K562 (cell line): ENCODE measurements at regions not wholly inside any gene's neighbourhood (a gene's known extent, or its start where the extent isn't known, plus 50 kb on each side); places are given as distances from the start of the nearest gene placed in this dataset.
A peak's percentile ranks its signal among the peaks of the same experiment; 100 is the strongest.

Experiments
- ATAC-seq: fragments of 200-7000 bp; cut with Tn5 transposase; 3 replicates; pipeline ENCODE4 v1.9.1; 2020; ENCODE audit warnings: moderate library complexity
- BruUV-seq: library from RNA; stranded (reverse); fragments of 400-500 nt; replicated peaks from 2 replicates; lab custom pipeline; 2021; lab: Mats Ljungman, UMichigan
- CTCF ChIA-PET: fragments of 300-600 bp; formaldehyde crosslinking; extraction: SDS; loops from one replicate; lab custom pipeline; 2021; ENCODE audit warnings: low intra/inter-chr PET ratio; lab: Yijun Ruan, JAX
- POLR2A ChIA-PET: fragments of 300-600, 350-650 bp; sonication (Branson Sonifier 250); formaldehyde crosslinking; extraction: SDS; loops from one replicate; lab custom pipeline; 2021; ENCODE audit warnings: antibody characterized with exemption, inconsistent platforms; lab: Yijun Ruan, JAX
- DNase-seq, 4 experiments: peaks; one replicate each; pipeline versions ENCODE4 v3.0.0 to v3.0.0-alpha.2; 2011 to 2018; ENCODE audit warnings: low spot score in 3 of 4, mixed read lengths in 3 of 4; ENCODE audit errors: extremely low read depth in 1 of 4
- FAIRE-seq: peaks from 2 replicates; lab custom pipeline; 2011; peaks lifted over from hg19 to GRCh38; lab: Jason Lieb, UNC
- H2AFZ ChIP-seq: 2 replicates; pipeline ENCODE4 v1.6.0; 2011; ENCODE audit warnings: low read depth, low read length, control low read depth, inconsistent platforms
- H3K27ac ChIP-seq: fragments of 200-600 bp; 3 replicates; pipeline ENCODE4 v1.8.0; 2011; ENCODE audit warnings: low read depth, mild to moderate bottlenecking, control low read depth, inconsistent platforms, low read length, moderate library complexity, mixed read lengths; ENCODE audit errors: extremely low read depth
- H3K27me3 ChIP-seq, 2 experiments: fragments of 300-600 bp in 1 of 2; 2 replicates in 1 of 2; 3 replicates in 1 of 2; pipeline versions ENCODE4 v1.6.0 to v1.8.0; 2011; ENCODE audit warnings: inconsistent platforms in 2 of 2, low read length in 2 of 2, mild to moderate bottlenecking in 1 of 2, mixed read lengths in 1 of 2, moderate library complexity in 1 of 2; ENCODE audit not compliant: control insufficient read depth in 2 of 2, insufficient read depth in 2 of 2
- H3K36me3 ChIP-seq: fragments of 300-600 bp; 3 replicates; pipeline ENCODE4 v1.8.0; 2011; ENCODE audit warnings: mild to moderate bottlenecking, low read length, inconsistent platforms; ENCODE audit not compliant: control insufficient read depth, insufficient read depth
- H3K4me1 ChIP-seq, 2 experiments: fragments of 200-600 bp in 1 of 2; replicated peaks in 1 of 2; 2 replicates in 1 of 2; 3 replicates in 1 of 2; pipeline versions ENCODE4 v1.5.1 to v1.8.0; 2011; ENCODE audit warnings: inconsistent platforms in 2 of 2, low read length in 2 of 2, mild to moderate bottlenecking in 1 of 2, mixed read lengths in 1 of 2, moderate library complexity in 1 of 2; ENCODE audit not compliant: control insufficient read depth in 2 of 2, insufficient read depth in 2 of 2
- H3K4me2 ChIP-seq: 2 replicates; pipeline ENCODE4 v1.6.1; 2011; ENCODE audit warnings: low read length, control low read depth, inconsistent platforms, mixed read lengths; ENCODE audit not compliant: insufficient read depth
- H3K4me3 ChIP-seq: fragments of 200-600 bp; sonication (generic), shearing (Covaris generic); 2 replicates; pipeline ENCODE4 v1.5.1; 2016; ENCODE audit warnings: control low read depth, inconsistent platforms
- H3K79me2 ChIP-seq: fragments of 200-600 bp; 3 replicates; pipeline ENCODE4 v1.8.0; 2011; ENCODE audit warnings: low read length, inconsistent platforms; ENCODE audit not compliant: control insufficient read depth, insufficient read depth
- H3K9ac ChIP-seq, 2 experiments: 2 replicates each; pipeline versions ENCODE4 v1.6.0 to v1.6.1; 2011; ENCODE audit warnings: low read depth in 2 of 2, low read length in 2 of 2, control low read depth in 1 of 2, inconsistent platforms in 1 of 2, mild to moderate bottlenecking in 1 of 2, mixed read lengths in 1 of 2; ENCODE audit not compliant: insufficient read depth in 1 of 2
- H3K9me1 ChIP-seq: one replicate; pipeline ENCODE4 v1.6.0; 2011; ENCODE audit warnings: inconsistent platforms, mild to moderate bottlenecking, low read length, moderate library complexity; ENCODE audit not compliant: control insufficient read depth, insufficient read depth
- H3K9me3 ChIP-seq: replicated peaks from 2 replicates; pipeline ENCODE4 v1.5.1; 2011; ENCODE audit warnings: low read depth, low read length, inconsistent platforms; ENCODE audit not compliant: control insufficient read depth, insufficient read depth
- H4K20me1 ChIP-seq: replicated peaks from 2 replicates; pipeline ENCODE4 v1.6.1; 2011; ENCODE audit warnings: low read length, inconsistent platforms, mixed read lengths; ENCODE audit not compliant: control insufficient read depth, insufficient read depth
- COPS2 ChIP-seq: fragments of 450-650 bp; conservative IDR thresholded peaks from 2 replicates; pipeline ENCODE4 v1.6.1; 2016; ENCODE audit warnings: mild to moderate bottlenecking, moderate library complexity
- DIDO1 ChIP-seq: fragments of 450-650 bp; IDR thresholded peaks from 2 replicates; pipeline ENCODE4 v1.6.1; 2016; ENCODE audit warnings: low read depth, missing biosample characterization, missing genetic modification characterization
- ERF ChIP-seq: fragments of 450-650 bp; formaldehyde crosslinking; IDR thresholded peaks from 2 replicates; pipeline ENCODE4 v1.4.0; 2020; ENCODE audit warnings: mild to moderate bottlenecking, mixed read lengths
- FOXA1 ChIP-seq: fragments of 450-650 bp; IDR thresholded peaks from 2 replicates; pipeline ENCODE4 v1.6.1; 2016; ENCODE audit warnings: mild to moderate bottlenecking, borderline replicate concordance
- FOXP1 ChIP-seq: sonication (generic); formaldehyde crosslinking; IDR thresholded peaks from 2 replicates; pipeline ENCODE4 v1.8.0; 2022; ENCODE audit warnings: mild to moderate bottlenecking, missing genetic modification reagents
- MAFF ChIP-seq: IDR thresholded peaks from 2 replicates; pipeline ENCODE4 v1.6.1; 2012; ENCODE audit warnings: low read length, improper control_type of control experiment
- MAFK ChIP-seq: IDR thresholded peaks from 2 replicates; pipeline ENCODE4 v1.6.1; 2011; ENCODE audit warnings: low read length, improper control_type of control experiment
- MAZ ChIP-seq, 2 experiments: fragments of 450-650 bp in 1 of 2; sonication (generic) in 1 of 2; formaldehyde crosslinking; IDR thresholded peaks in 1 of 2; conservative IDR thresholded peaks in 1 of 2; 2 replicates each; pipeline versions ENCODE4 v1.4.0 to v1.5.0; 2020; ENCODE audit warnings: mild to moderate bottlenecking in 1 of 2, missing genetic modification reagents in 1 of 2
- NR1H2 ChIP-seq: sonication (generic); formaldehyde crosslinking; IDR thresholded peaks from 2 replicates; pipeline ENCODE4 v1.4.0; 2020; ENCODE audit warnings: mild to moderate bottlenecking, missing genetic modification reagents
- NR2C2 ChIP-seq, 2 experiments: fragments of 200-800 bp in 1 of 2; sonication (Bioruptor generic) in 1 of 2; sonication (generic) in 1 of 2; formaldehyde crosslinking in 1 of 2; IDR thresholded peaks; 2 replicates each; pipeline versions ENCODE4 v1.6.1 to v1.8.0; 2016 to 2022; ENCODE audit warnings: mild to moderate bottlenecking in 1 of 2, missing compliant biosample characterization in 1 of 2, missing genetic modification characterization in 1 of 2, missing genetic modification reagents in 1 of 2
- ZFP1 ChIP-seq: fragments of 450-650 bp; formaldehyde crosslinking; IDR thresholded peaks from 2 replicates; pipeline ENCODE4 v1.4.0; 2020; ENCODE audit warnings: mild to moderate bottlenecking, mixed read lengths
- ZNF224 ChIP-seq: sonication (generic); formaldehyde crosslinking; IDR thresholded peaks from 2 replicates; pipeline ENCODE4 v1.8.0; 2022; ENCODE audit warnings: mild to moderate bottlenecking, missing genetic modification reagents
- ZNF586 ChIP-seq: fragments of 450-650 bp; formaldehyde crosslinking; conservative IDR thresholded peaks from 2 replicates; pipeline ENCODE4 v1.4.0; 2020; ENCODE audit warnings: mild to moderate bottlenecking, moderate library complexity
- ZNF785 ChIP-seq: fragments of 250-450 bp; sonication (Bioruptor Pico); IDR thresholded peaks from 2 replicates; pipeline ENCODE4 v1.4.0; 2020; ENCODE audit warnings: mild to moderate bottlenecking
- WGBS: fragments of 100-300 bp; shearing (Covaris generic); methylation state at CpG from one replicate; pipeline ENCODE4 v1.1.6; 2016; ENCODE audit warnings: low coverage, mixed read lengths; ENCODE audit not compliant: insufficient coverage; ENCODE audit errors: missing lambda C conversion rate; 5-methylcytosine and 5-hydroxymethylcytosine counted together
- in situ Hi-C: fragments of 300-500 bp; cut with MboI; formaldehyde crosslinking; loops from 4 replicates; pipeline ENCODE4 v1.15.0; 2018; ENCODE audit warnings: inconsistent platforms, mixed read lengths
- intact Hi-C: fragments of 100-400 bp; cut with micrococcal nuclease; formaldehyde crosslinking; loops from 2 replicates; pipeline ENCODE4 v1.14.2; 2022
- TF ChIP-seq, protein P1 (sequence below): fragments of 250-450 bp; sonication (Bioruptor Pico); IDR thresholded peaks from 2 replicates; pipeline ENCODE4 v1.6.1; 2021; ENCODE audit warnings: mild to moderate bottlenecking
- TF ChIP-seq, protein P2 (sequence below), 2 experiments: fragments of 250-450 bp in 1 of 2; fragments of 450-650 bp in 1 of 2; sonication (Bioruptor Pico) in 1 of 2; IDR thresholded peaks; 2 replicates each; pipeline versions ENCODE4 v1.6.1 to v1.8.0; 2016 to 2021; ENCODE audit warnings: mild to moderate bottlenecking in 2 of 2, moderate library complexity in 2 of 2, missing compliant biosample characterization in 1 of 2, missing genetic modification characterization in 1 of 2

DNA sequence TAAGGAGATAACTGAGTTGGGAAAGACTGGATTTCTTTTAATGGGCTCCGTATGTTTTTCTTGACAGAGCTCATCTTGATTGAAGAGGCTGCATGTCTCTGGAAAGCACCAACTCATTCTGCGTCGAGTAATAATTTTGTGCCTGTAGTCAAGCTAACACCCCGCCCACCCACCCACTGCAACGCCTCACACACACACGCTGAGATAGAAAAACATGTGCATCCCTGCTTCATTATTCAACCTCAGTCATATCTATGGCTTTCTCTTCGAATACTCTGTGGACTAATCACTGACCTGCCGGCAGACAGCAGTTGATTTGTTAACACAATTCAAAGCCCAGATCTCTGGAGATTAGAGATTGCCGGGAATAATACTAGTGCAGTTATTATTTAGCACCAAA, 220.2 kb upstream of the TOM1L1 start:
- in situ Hi-C loops (no loop called here), intact Hi-C loops (no loop called here)
- no peak overlapping the region for H2AFZ ChIP-seq
- H3K9ac ChIP-seq: no peak overlapping the region
- H3K4me3 ChIP-seq: no peak overlapping the region
- H3K27ac ChIP-seq: no peak overlapping the region
- no TSS peak for BruUV-seq
- no peaks in the 10 kb centered on the region for H4K20me1 ChIP-seq
- H3K27me3 ChIP-seq: no peaks in the 10 kb centered on the region
- H3K4me2 ChIP-seq: no peak overlapping the region
- CTCF ChIA-PET: no interaction called here
- H3K36me3 ChIP-seq: no peaks in the 10 kb centered on the region
- H3K79me2 ChIP-seq: no peaks in the 10 kb centered on the region
- DNase-seq (no peak), ATAC-seq (no peak), FAIRE-seq (no peak)
- no peaks in the 10 kb centered on the region for H3K9me1 ChIP-seq
- WGBS: 0% methylated on average over 6 of the region's 9 CpGs
- H3K4me1 ChIP-seq: no peaks in the 10 kb centered on the region
- TF ChIP-seq ZNF785: no peak
- TF ChIP-seq FOXP1 (CRISPR knock-in tag): no peak
- TF ChIP-seq DIDO1 (tag): no peak
- no peaks in the 10 kb centered on the region for H3K9me3 ChIP-seq
- POLR2A ChIA-PET: no interaction called here

DNA sequence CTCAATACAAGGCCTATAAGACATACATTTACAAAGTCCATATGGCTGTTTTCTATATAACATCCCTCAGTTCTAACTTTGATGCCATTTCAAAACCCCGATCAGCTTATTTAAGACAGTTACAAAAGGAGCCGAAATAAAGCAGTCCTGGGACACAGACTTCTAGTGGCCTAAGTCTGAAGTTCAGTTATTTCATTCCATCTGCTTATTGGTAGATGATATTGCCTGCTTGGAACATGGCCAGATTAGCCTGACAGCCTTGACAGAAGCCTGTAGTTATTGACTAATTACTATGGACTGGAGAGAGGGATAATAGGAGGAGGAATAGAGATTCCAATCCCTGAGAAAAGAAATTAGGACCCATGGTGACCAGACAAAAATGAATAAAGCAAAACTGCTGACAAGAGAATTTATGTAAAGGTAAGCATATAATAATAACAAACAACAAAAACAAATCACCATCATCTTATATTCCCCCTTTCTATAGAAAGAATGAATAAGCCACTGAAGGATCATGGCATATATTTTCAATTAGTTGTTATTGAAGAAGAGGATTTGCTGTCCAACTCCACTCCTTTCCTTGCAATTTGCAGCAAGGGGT, 206.3 kb upstream of the TOM1L1 start:
- Histone ChIP-seq H3K36me3 (no peaks in the 10 kb centered on the region), H3K27me3 (no peaks in the 10 kb centered on the region), H3K4me2 (no peak overlapping the region), H2AFZ (no peak overlapping the region), H4K20me1 (no peaks in the 10 kb centered on the region), H3K9me3 (no peaks in the 10 kb centered on the region), H3K27ac (no peak overlapping the region), H3K9ac (no peak overlapping the region), H3K79me2 (no peaks in the 10 kb centered on the region), H3K4me1 (no peaks in the 10 kb centered on the region), H3K9me1 (no peaks in the 10 kb centered on the region), H3K4me3 (no peak overlapping the region)
- intact Hi-C loops: no loop called here
- 2% methylated on average over 2 of the region's 2 CpGs for WGBS
- BruUV-seq: no TSS peak
- ChIA-PET POLR2A (no interaction called here), CTCF (no interaction called here)
- FAIRE-seq: no peak
- in situ Hi-C loops: no loop called here
- ATAC-seq: no peak
- DNase-seq: no peak
- TF ChIP-seq NR1H2 (CRISPR knock-in tag) (no peak), ZFP1 (CRISPR knock-in tag) (no peak), MAZ (CRISPR knock-in tag; conservative IDR thresholded peaks at IDR 0.05 in 1 of 2, IDR thresholded peaks at IDR 0.05 in 1 of 2) (no peak), ZNF224 (CRISPR knock-in tag) (no peak), FOXA1 (no peak), ZNF586 (CRISPR knock-in tag) (no peak), NR2C2 (CRISPR knock-in tag; IDR thresholded peaks at IDR 0.05) (no peak), NR2C2 (tag; IDR thresholded peaks at IDR 0.05) (no peak), MAFK (peak; percentile 42; the same call in 1 of the 2 replicates), ERF (CRISPR knock-in tag) (no peak), COPS2 (no peak), MAFF (0 out of 2 replicates have a peak, but pooled peaks have one; percentile 14)
- TF ChIP-seq, protein P1, sequence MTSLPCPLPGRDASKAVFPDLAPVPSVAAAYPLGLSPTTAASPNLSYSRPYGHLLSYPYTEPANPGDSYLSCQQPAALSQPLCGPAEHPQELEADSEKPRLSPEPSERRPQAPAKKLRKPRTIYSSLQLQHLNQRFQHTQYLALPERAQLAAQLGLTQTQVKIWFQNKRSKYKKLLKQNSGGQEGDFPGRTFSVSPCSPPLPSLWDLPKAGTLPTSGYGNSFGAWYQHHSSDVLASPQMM (CRISPR knock-in tag): no peak
- TF ChIP-seq, protein P2, sequence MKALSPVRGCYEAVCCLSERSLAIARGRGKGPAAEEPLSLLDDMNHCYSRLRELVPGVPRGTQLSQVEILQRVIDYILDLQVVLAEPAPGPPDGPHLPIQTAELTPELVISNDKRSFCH (CRISPR knock-in tag; IDR thresholded peaks at IDR 0.05): no peak
- TF ChIP-seq, protein P2 (tag; IDR thresholded peaks at IDR 0.05): no peak
